Small intestine (tissue), 7 donors: ENCODE measurements at regions not wholly inside any gene's neighbourhood (a gene's known extent, or its start where the extent isn't known, plus 50 kb on each side); places are given as distances from the start of the nearest gene placed in this dataset.

Experiments
- DNase-seq, 2 donors: peaks; one replicate each; pipeline versions ENCODE4 v3.0.0 to v3.0.0-alpha.2; 2013
- FAIRE-seq: peaks from 2 replicates; lab custom pipeline; 2012; peaks lifted over from hg19 to GRCh38; lab: Jason Lieb, UNC
- H3K27ac ChIP-seq, 3 donors: one replicate each; pipeline ENCODE4 v1.5.1; 2013; ENCODE audit warnings: low read length in 2 of 3, mild to moderate bottlenecking in 2 of 3, control low read depth in 1 of 3, inconsistent platforms in 1 of 3, low read depth in 1 of 3, moderate library complexity in 1 of 3
- H3K27me3 ChIP-seq, 3 donors: one replicate each; pipeline ENCODE4 v1.6.1; 2013; ENCODE audit warnings: low read length in 3 of 3, inconsistent platforms in 1 of 3; ENCODE audit not compliant: control insufficient read depth in 3 of 3, insufficient read depth in 3 of 3
- H3K36me3 ChIP-seq, 3 donors: one replicate each; pipeline ENCODE4 v1.6.1; 2013; ENCODE audit warnings: low read length in 3 of 3, inconsistent platforms in 1 of 3, low read depth in 1 of 3, mild to moderate bottlenecking in 1 of 3, moderate library complexity in 1 of 3; ENCODE audit not compliant: control insufficient read depth in 3 of 3, insufficient read depth in 2 of 3
- H3K4me1 ChIP-seq, 3 donors: one replicate each; pipeline ENCODE4 v1.6.1; 2013; ENCODE audit warnings: low read length in 2 of 3, inconsistent platforms in 1 of 3, low read depth in 1 of 3, mild to moderate bottlenecking in 1 of 3, moderate library complexity in 1 of 3; ENCODE audit not compliant: control insufficient read depth in 3 of 3, insufficient read depth in 2 of 3
- H3K4me3 ChIP-seq, 3 donors: one replicate each; pipeline ENCODE4 v1.5.1; 2013; ENCODE audit warnings: low read length in 3 of 3, control low read depth in 1 of 3, inconsistent platforms in 1 of 3, low read depth in 1 of 3, mild to moderate bottlenecking in 1 of 3, moderate library complexity in 1 of 3
- H3K9me3 ChIP-seq, 2 donors: one replicate each; pipeline ENCODE4 v1.6.1; 2013; ENCODE audit warnings: low read depth in 1 of 2, low read length in 1 of 2; ENCODE audit not compliant: control insufficient read depth in 2 of 2, insufficient read depth in 1 of 2
- WGBS, 3 donors: extraction: QIAGEN DNeasy Blood & Tissue Kit; methylation state at CpG; one replicate each; pipeline ENCODE4 v1.1.7; 2013; 5-methylcytosine and 5-hydroxymethylcytosine counted together
- donor health status: healthy with polysubstance abuse.
- donor health status: control.
- donor health status: control.
- donor health status: Bipolar disorder and iron deficiency.
- donor health status: healthy.

- Histone ChIP-seq H3K36me3 (no peaks in the 10 kb centered on the region), H3K4me1 (no peaks in the 10 kb centered on the region), H3K4me3 (no peak overlapping the region), H3K9me3 (no peaks in the 10 kb centered on the region), H3K27me3 (peaks cover 0 to 4% (median 0%) of the 10 kb centered on the region in 3 donors), H3K27ac (no peak overlapping the region)
- no peak for FAIRE-seq
- WGBS, 3 donors = 63 to 70% (median 69%) methylated on average over 9 of the region's 9 CpGs
- no peak for DNase-seq
These were observed 218.3 kb downstream of the AACS start for GRCh38 chr12:125283521-125283920.

- no peak overlapping the region for H3K4me3 ChIP-seq
- no peak for FAIRE-seq
- no peaks in the 10 kb centered on the region for H3K9me3 ChIP-seq
- no peak overlapping the region for H3K27ac ChIP-seq
- H3K4me1 ChIP-seq = no peaks in the 10 kb centered on the region
- 71 to 87% (median 82%) methylated on average over 5 of the region's 5 CpGs for WGBS, 3 donors
- peaks cover 0 to 1% (median 0%) of the 10 kb centered on the region in 3 donors for H3K27me3 ChIP-seq
- H3K36me3 ChIP-seq = no peaks in the 10 kb centered on the region
- no peak for DNase-seq
These were observed 218.9 kb downstream of the AACS start for GRCh38 chr12:125284087-125284486.

GRCh38 chr12:125284945-125285685 lies 219.9 kb downstream of the AACS start:
- H3K4me1 ChIP-seq = no peaks in the 10 kb centered on the region
- no peak overlapping the region for H3K27ac ChIP-seq
- WGBS, 3 donors = 75 to 90% (median 84%) methylated on average over 7 of the region's 7 CpGs
- no peak for DNase-seq
- H3K36me3 ChIP-seq = no peaks in the 10 kb centered on the region
- FAIRE-seq = no peak
- H3K4me3 ChIP-seq = no peak overlapping the region
- no peaks in the 10 kb centered on the region for H3K27me3 ChIP-seq
- H3K9me3 ChIP-seq = no peaks in the 10 kb centered on the region

GRCh38 chr12:125286005-125286727 lies 220.9 kb downstream of the AACS start:
- DNase-seq (no peak), FAIRE-seq (no peak)
- Histone ChIP-seq H3K27ac (no peak overlapping the region), H3K36me3 (no peaks in the 10 kb centered on the region), H3K9me3 (no peaks in the 10 kb centered on the region), H3K27me3 (no peaks in the 10 kb centered on the region), H3K4me3 (no peak overlapping the region), H3K4me1 (no peaks in the 10 kb centered on the region)
- 82 to 85% (median 85%) methylated on average over 7 of the region's 7 CpGs for WGBS, 3 donors

GRCh38 chr12:125287155-125287847 lies 222.1 kb downstream of the AACS start:
- FAIRE-seq = no peak
- WGBS, 3 donors = 60 to 70% (median 65%) methylated on average over 5 of the region's 5 CpGs
- DNase-seq = no peak
- Histone ChIP-seq H3K36me3 (no peaks in the 10 kb centered on the region), H3K4me3 (no peak overlapping the region), H3K4me1 (no peaks in the 10 kb centered on the region), H3K9me3 (no peaks in the 10 kb centered on the region), H3K27me3 (no peaks in the 10 kb centered on the region), H3K27ac (no peak overlapping the region)

GRCh38 chr12:125288931-125289928 lies 224.0 kb downstream of the AACS start:
- 74 to 81% (median 77%) methylated on average over 7 of the region's 7 CpGs for WGBS, 3 donors
- FAIRE-seq (no peak), DNase-seq (no peak)
- no peaks in the 10 kb centered on the region for H3K4me1 ChIP-seq
- no peak overlapping the region for H3K4me3 ChIP-seq
- H3K36me3 ChIP-seq = no peaks in the 10 kb centered on the region
- peaks cover 0 to 3% (median 0%) of the 10 kb centered on the region in 3 donors for H3K27me3 ChIP-seq
- H3K9me3 ChIP-seq = peaks cover 0 to 7% of the 10 kb centered on the region in 2 donors
- H3K27ac ChIP-seq = no peak overlapping the region

- H3K4me1 ChIP-seq = no peaks in the 10 kb centered on the region
- H3K36me3 ChIP-seq = no peaks in the 10 kb centered on the region
- FAIRE-seq = no peak
- H3K27ac ChIP-seq = no peak overlapping the region
- no peak for DNase-seq
- no peak overlapping the region for H3K4me3 ChIP-seq
- WGBS, 3 donors = 81 to 87% (median 85%) methylated on average over 9 of the region's 9 CpGs
- peaks cover 0 to 3% (median 0%) of the 10 kb centered on the region in 3 donors for H3K27me3 ChIP-seq
- H3K9me3 ChIP-seq = peaks cover 0 to 7% of the 10 kb centered on the region in 2 donors
These were observed 224.7 kb downstream of the AACS start for GRCh38 chr12:125289970-125290369.
